NCI-H774 (cell line): ENCODE measurements at regions not wholly inside any gene's neighbourhood (a gene's known extent, or its start where the extent isn't known, plus 50 kb on each side); places are given as distances from the start of the nearest gene placed in this dataset.

Experiments used
- DNase-seq: peaks from one replicate; lab custom pipeline; 2025; lab: John Stamatoyannopoulos, UW

- no peak for DNase-seq
Observed at GRCh38 chr12:85639834-85640233, 196.4 kb downstream of the RASSF9 start.

- no peak for DNase-seq
Observed at GRCh38 chr12:85641796-85642195, 194.4 kb downstream of the RASSF9 start.

- DNase-seq, result no peak
Observed at GRCh38 chr12:85642288-85642687, 193.9 kb downstream of the RASSF9 start.

DNA sequence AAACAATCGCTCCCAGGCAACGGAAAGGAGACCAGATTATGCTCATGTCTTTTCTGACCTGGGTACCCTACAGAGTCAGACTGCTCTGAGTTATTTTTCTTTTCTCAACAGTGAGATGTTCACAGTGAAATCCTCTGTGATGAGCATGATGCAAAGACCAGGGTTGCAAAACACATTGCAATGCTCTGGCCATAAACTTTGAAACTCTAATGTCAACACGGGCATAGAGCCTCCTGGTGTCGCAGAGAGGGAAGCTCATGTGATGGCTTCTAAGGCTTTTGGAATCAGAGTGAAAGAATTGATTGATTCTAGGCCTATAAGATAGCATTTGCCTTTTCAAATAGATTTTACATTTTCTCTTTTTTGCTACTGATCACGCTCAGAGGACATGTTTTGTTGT is 193.4 kb downstream of the RASSF9 start:
- DNase-seq, result no peak

DNA sequence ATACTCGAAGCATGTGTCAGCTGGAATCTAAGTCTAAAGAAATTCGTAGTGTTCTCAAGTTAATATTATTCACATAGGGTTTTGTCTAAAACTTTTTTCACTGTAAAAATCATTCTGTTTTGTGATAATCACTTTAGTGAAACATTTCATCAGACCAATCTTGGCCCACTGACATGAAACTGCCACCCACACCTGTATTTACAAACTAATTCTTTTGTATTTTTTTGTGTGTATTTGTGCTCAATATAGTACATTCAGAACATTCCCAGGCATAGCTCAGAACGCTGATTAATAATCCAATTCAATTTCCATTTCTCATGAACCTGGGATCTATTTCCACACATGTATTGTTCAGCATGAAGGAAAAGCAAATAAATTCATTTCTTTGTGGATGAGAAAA is 191.7 kb downstream of the RASSF9 start:
- DNase-seq, result no peak

DNA sequence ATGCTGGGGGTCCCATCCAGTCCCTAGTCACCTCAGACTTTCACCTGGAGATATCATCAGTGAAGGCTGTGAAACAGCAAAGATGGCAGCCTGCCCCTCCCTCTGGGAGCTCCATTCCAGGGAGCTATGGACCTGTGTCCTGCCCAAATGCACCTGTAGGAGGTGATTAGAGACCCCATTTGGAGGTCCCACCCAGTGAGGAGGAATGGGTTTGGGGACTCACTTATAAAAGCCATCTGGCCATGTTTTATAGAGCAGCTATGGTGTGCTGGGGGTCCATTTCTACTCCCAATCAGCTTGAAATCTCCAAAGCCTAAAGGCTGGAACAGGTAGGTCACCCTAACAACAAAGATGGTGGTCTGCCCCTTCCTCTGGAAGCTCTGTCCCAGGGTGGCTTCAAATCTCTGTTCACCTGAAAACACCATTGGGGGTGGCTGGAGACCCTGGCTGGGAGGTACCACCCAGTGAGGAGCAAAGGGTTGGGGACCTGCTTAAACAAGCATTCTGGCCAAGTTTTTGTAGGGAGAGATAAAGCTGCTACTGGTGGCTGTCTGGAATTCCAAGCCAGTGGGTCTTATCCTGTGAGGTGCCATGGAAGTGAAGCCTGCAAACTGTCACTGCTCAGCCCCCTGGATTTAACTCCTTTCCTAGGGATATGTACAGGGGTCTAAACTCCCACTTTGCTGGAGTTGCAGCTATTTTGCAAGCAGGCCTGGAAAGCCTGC is 182.3 kb downstream of the RASSF9 start:
- no peak for DNase-seq

DNA sequence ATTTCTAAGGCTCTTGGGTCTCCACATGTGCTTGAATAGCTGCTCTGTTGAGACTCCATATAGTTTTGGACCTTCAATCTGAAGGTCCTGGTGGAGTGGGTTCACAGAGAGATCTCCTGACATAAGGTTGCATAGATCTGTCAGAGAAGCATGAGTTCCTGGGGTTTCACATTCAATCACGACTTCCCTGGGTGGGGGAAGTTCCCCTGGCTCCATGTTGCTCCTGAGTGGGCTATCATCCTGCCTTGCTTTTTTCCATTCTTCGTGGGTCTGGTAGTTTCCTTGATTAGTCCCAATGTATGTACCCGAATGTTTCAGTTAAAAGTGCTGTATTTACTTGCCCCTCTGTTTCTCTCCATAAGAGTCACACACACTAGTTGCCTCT is 181.8 kb downstream of the RASSF9 start:
- DNase-seq, result no peak

GRCh38 chr12:85656561-85656960 is 179.6 kb downstream of the RASSF9 start:
- DNase-seq, result no peak

DNA sequence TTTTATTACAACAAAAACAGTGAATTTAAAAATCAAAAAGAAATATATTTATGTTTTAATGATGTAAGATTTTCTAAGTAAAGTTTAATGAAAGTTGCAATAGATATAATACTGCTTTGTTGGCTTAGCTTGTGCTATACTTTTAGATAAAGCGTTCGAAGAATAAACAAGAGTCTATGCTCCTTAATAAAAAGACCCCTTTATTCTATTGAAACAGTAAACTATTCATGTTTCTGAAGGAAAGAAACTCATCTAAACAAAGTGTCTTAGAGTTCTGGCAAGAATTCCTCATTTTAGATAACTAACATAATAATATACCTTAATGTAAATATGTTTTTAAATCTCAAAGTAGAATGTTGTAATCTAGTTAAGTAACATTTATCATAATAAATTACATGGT is 179.0 kb downstream of the RASSF9 start:
- no peak for DNase-seq

DNA sequence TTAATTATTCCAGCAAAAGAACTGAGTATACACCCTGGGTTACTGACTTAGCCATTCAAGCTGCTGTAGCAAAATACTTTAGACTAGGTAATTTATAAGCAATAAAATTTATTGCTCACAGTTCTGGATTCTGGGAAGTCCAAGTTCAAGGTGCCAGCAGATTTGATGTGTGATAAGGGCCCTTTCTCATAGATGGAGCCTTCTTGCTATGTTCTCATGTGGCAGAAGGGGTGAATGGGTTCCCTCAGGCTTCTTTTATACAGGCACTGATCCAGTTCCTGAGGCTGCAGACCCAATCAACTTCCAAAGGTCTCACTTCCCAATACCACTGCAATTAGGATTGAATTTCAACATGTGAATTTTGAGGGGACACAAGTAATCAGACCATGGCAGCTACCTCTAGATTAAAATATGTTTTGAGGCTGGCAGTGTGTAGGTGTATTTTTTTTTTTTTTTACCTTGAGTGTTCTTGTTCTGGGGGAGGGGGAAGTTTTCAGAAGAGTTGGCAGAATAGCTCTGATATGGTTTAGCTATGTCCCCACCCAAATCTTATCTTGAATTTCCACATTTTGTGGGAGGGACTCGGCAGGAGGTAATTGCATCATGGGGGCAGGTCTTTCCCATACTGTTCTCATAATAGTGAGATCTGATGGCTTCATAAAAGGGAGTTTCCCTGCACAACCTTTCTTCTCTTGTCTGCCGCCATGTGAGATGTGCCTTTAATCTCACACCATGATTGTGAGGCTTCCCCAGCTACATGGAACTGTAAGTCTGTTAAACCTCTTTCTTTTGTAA is 178.2 kb downstream of the RASSF9 start:
- DNase-seq, result no peak

DNA sequence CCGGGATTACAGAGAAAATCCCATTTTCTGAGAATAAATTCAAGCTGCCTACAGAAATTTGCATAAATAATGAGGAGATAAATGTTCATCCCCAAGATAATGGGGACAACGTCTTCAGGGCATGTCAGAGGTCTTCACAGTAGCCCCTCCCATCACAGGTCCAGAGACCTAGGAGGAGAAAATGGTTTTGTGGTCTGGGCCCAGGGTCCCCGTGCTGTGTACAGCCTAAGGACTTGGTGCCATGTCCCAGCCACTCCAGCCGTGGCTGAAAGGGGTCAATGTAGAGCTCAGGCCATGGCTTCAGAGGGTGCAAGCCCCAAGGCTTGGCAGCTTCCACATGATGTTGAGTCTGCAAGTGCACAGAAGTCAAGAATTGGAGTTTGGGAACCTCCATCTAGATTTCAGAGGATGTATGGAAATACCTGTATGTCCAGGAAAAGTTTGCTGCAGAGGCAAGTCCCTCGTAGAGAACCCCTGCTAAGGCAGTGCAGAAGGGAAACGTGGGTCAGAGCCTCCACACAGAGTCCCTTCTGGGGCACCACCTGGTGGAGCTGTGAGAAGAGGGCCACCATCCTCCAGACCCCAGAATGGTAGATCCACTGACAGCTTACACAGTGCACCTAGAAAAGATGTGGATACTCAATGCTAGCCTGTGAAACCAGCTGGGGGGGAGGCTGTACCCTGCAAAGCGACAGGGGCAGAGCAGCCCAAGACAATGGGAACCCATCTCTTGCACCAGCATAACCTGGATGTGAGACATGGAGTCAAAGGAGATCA is 176.3 kb downstream of the RASSF9 start:
- DNase-seq, result no peak

DNA sequence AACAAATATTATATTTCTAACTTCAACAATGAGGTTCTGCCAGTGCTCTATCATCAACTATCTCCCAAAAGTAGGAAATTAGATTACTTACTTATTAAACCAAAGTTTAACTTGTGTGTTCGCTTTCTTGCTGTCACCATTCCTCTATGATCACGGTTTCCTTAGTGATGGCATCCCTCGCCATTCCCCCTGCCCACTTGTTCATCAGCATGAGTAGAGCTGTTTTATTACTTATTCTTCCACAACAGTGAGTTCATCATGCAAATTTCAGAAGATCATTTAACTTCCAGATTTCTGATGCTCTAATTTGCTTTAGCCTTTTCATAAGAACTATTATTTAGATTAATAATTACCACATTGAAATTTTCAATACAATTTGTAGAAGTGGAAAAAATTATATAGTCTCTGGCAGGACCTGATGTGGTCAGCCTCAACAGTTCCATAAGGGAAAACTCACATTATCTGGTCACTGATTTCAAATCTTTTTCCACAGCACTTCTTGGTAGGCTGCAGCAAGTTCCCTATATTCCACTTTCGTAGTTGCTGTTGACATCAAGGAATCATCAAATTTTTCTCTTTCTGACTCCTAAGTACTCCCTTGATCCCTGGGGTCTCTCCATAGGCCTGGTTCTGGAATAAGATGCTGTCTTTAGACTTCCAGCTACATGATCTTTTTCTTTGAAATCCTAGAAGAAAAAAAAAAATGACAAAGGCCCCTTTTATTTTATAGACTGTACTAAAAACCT is 174.6 kb downstream of the RASSF9 start:
- DNase-seq, result no peak

- DNase-seq, result no peak
Observed at GRCh38 chr12:85662207-85662602, 174.0 kb downstream of the RASSF9 start.

GRCh38 chr12:85663631-85664030 is 172.6 kb downstream of the RASSF9 start:
- no peak for DNase-seq

GRCh38 chr12:85664429-85664828 is 171.8 kb downstream of the RASSF9 start:
- DNase-seq, result no peak

- no peak for DNase-seq
Observed at GRCh38 chr12:85669911-85670310, 166.3 kb downstream of the RASSF9 start.

DNA sequence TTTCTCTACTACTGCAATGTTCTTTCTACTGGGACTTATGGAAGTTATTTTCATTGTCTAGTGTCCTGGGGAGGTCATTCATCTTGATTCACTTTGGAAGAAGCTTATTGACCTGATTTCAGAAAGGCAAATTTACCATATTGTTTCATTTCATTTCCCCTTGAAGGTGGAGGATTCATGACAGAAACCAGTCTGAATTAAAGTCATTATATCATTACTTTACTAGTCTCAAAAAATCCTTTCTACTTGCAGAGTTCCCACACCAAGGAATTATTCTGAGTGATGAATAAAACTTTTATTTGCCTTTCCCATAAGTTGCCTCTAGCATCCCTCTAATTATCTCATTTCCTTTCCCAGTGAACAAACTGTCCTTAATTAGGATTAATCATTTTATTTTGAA is 163.8 kb downstream of the RASSF9 start:
- no peak for DNase-seq

DNA sequence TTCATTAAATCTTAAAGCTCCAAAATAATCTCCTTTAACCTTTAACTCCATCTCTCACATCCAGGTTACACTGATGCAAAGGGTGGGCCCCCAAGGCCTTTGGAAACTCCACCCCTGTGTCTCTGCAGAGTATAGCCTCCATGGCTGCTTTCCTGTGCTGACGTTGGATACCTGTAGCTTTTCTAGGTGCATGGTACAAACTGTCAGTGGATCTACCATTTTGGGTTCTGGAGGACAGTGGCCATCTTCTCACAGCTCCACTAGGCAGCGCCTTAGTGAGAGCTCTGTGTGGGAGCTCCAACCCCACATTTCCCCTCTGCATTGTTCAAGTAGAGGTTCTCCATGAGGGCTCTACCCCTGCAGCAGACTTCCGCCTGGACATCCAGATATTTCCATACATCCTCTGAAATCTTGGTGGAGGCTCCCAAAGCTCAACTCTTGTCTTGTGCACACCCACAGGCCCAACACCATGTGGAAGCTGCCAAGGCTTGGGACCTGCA is 162.2 kb downstream of the RASSF9 start:
- DNase-seq, result no peak

GRCh38 chr12:85676816-85677749 is 159.1 kb downstream of the RASSF9 start:
- DNase-seq, result no peak

GRCh38 chr12:85679296-85679695 is 156.9 kb downstream of the RASSF9 start:
- DNase-seq, result no peak

- no peak for DNase-seq
Observed at GRCh38 chr12:85680881-85681280, 155.3 kb downstream of the RASSF9 start.
